GM23248 (cell line): ENCODE measurements at regions not wholly inside any gene's neighbourhood (a gene's known extent, or its start where the extent isn't known, plus 50 kb on each side); places are given as distances from the start of the nearest gene placed in this dataset.

Experiments used
- DNase-seq: peaks from one replicate; pipeline ENCODE4 v3.0.0-alpha.2; 2015
- H2AFZ ChIP-seq: fragments of 200-600 bp; sonication (generic); 2 replicates; pipeline ENCODE4 v1.6.1; 2016; ENCODE audit warnings: antibody characterized with exemption
- H3F3A ChIP-seq: fragments of 200-600 bp; sonication (generic); 2 replicates; pipeline ENCODE4 v1.6.1; 2016; ENCODE audit warnings: mild to moderate bottlenecking, antibody characterized with exemption, mixed run types; ENCODE audit not compliant: insufficient read depth
- H3K27ac ChIP-seq: fragments of 200-600 bp; sonication (generic); 2 replicates; pipeline ENCODE4 v1.5.1; 2016; ENCODE audit warnings: mild to moderate bottlenecking
- H3K27me3 ChIP-seq: fragments of 200-600 bp; sonication (generic); replicated peaks from 2 replicates; pipeline ENCODE4 v1.6.1; 2016; ENCODE audit warnings: mild to moderate bottlenecking; ENCODE audit not compliant: insufficient read depth
- H3K36me3 ChIP-seq: fragments of 200-600 bp; sonication (generic); 2 replicates; pipeline ENCODE4 v1.6.1; 2016; ENCODE audit warnings: low read depth, mild to moderate bottlenecking
- H3K4me1 ChIP-seq: fragments of 200-600 bp; sonication (generic); 2 replicates; pipeline ENCODE4 v1.6.1; 2016; ENCODE audit warnings: mild to moderate bottlenecking; ENCODE audit not compliant: insufficient read depth
- H3K4me2 ChIP-seq: fragments of 200-600 bp; sonication (generic); one replicate; pipeline ENCODE4 v1.6.1; 2016; ENCODE audit warnings: mild to moderate bottlenecking; ENCODE audit not compliant: unreplicated experiment
- H3K4me3 ChIP-seq: fragments of 200-600 bp; sonication (generic); 2 replicates; pipeline ENCODE4 v1.5.1; 2016; ENCODE audit warnings: mild to moderate bottlenecking
- H3K79me2 ChIP-seq: fragments of 200-600 bp; sonication (generic); 2 replicates; pipeline ENCODE4 v1.6.1; 2016; ENCODE audit warnings: mild to moderate bottlenecking; ENCODE audit not compliant: insufficient read depth
- H3K9ac ChIP-seq: fragments of 200-600 bp; sonication (generic); 2 replicates; pipeline ENCODE4 v1.6.1; 2016; ENCODE audit warnings: mild to moderate bottlenecking
- H3K9me2 ChIP-seq: fragments of 200-600 bp; sonication (generic); 2 replicates; pipeline ENCODE4 v1.6.1; 2016; ENCODE audit warnings: mixed run types, mild to moderate bottlenecking, moderate library complexity; ENCODE audit not compliant: insufficient read depth
- H3K9me3 ChIP-seq: fragments of 200-600 bp; sonication (generic); one replicate; pipeline ENCODE4 v1.6.1; 2017; ENCODE audit warnings: low read depth
- H4K20me1 ChIP-seq: fragments of 200-600 bp; sonication (generic); 2 replicates; pipeline ENCODE4 v1.6.0; 2016; ENCODE audit not compliant: insufficient read depth
- EZH2 ChIP-seq: fragments of 200-600 bp; sonication (generic); IDR thresholded peaks from 2 replicates; pipeline ENCODE4 v1.6.1; 2018; ENCODE audit warnings: antibody characterized with exemption, mild to moderate bottlenecking; ENCODE audit not compliant: insufficient read depth, poor library complexity, severe bottlenecking
- EZH2phosphoT487 ChIP-seq: fragments of 200-600 bp; sonication (generic); IDR thresholded peaks from 2 replicates; pipeline ENCODE4 v1.6.1; 2018; ENCODE audit warnings: antibody characterized with exemption, moderate library complexity, mild to moderate bottlenecking, low read depth; ENCODE audit not compliant: insufficient read depth
- WGBS, 2 experiments: methylation state at CpG; one replicate each; pipeline ENCODE4 v1.1.6; 2015 to 2017; ENCODE audit warnings: low lambda C conversion rate in 2 of 2, low coverage in 1 of 2; ENCODE audit errors: missing lambda C conversion rate in 2 of 2; 5-methylcytosine and 5-hydroxymethylcytosine counted together
- in situ Hi-C: fragments of 300-500 bp; cut with MboI; formaldehyde crosslinking; loops from 2 replicates; pipeline ENCODE4 v1.15.0; 2020

DNA sequence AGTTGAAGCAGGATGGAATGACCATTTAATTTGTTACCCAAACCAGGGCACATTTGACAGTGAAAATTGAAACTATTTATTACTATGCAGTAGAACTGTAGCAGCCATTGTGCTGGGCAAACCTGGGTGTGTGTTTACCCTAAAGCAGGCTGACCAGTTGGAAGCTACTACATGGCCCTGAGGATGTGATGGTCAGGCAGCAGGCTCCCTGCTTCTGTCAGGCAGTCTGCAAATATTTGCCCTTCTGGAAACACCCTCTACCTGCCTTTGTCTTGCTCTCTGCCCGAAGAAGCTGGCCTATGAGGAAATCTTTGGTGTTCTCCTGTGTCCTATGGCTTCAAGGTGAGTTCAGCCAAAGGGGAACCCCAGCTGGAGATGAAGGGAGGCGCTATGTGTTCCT lies 600.1 kb upstream of the KIRREL3 start:
- Histone ChIP-seq H3K79me2 (no peaks in the 10 kb centered on the region), H3K9me3 (no peaks in the 10 kb centered on the region), H4K20me1 (no peaks in the 10 kb centered on the region), H3K4me2 (no peak overlapping the region), H3K4me1 (no peaks in the 10 kb centered on the region), H3K27ac (no peak overlapping the region), H3K27me3 (peaks cover 3% of the 10 kb centered on the region; the same call in 1 of the 2 replicates), H3K4me3 (no peak overlapping the region), H3K36me3 (no peaks in the 10 kb centered on the region), H3K9ac (no peak overlapping the region), H2AFZ (no peak overlapping the region), H3K9me2 (no peaks in the 10 kb centered on the region), H3F3A (no peaks in the 10 kb centered on the region)
- no peak for TF ChIP-seq EZH2phosphoT487
- no peak for TF ChIP-seq EZH2
- in situ Hi-C loops = no loop called here
- 15% methylated on average over 2 of the region's 2 CpGs for WGBS, 2 experiments
- no peak for DNase-seq

DNA sequence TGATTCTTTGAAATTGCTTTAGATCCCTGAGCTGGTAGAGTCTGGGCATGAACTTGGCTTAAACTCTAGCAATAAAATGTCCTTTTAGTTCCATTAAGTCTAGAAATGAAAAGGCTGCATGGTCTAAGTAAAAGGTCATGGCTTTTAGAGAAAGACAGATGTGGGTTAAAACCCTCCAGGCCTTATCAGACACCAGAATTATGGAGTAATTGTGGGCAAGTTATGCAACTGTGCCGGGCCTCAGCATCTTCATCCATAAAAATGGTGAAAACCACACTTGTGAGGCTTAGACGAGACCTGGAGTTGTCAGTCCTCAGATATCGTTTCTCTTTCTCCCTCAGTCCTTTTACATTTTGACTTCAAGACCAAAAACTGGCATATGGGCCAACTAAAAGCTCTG lies 597.9 kb upstream of the KIRREL3 start:
- H3K9me3 ChIP-seq = no peaks in the 10 kb centered on the region
- H3K79me2 ChIP-seq = no peaks in the 10 kb centered on the region
- 18 to 22% methylated on average over 3 of the region's 3 CpGs for WGBS, 2 experiments
- no peaks in the 10 kb centered on the region for H3K4me1 ChIP-seq
- H3K27me3 ChIP-seq = peaks cover 3% of the 10 kb centered on the region; the same call in 1 of the 2 replicates
- in situ Hi-C loops = no loop called here
- no peaks in the 10 kb centered on the region for H4K20me1 ChIP-seq
- no peak overlapping the region for H3K9ac ChIP-seq
- H2AFZ ChIP-seq = no peak overlapping the region
- H3K36me3 ChIP-seq = no peaks in the 10 kb centered on the region
- DNase-seq = no peak
- TF ChIP-seq EZH2phosphoT487 (no peak), EZH2 (no peak)
- no peak overlapping the region for H3K4me3 ChIP-seq
- H3K9me2 ChIP-seq = no peaks in the 10 kb centered on the region
- no peaks in the 10 kb centered on the region for H3F3A ChIP-seq
- no peak overlapping the region for H3K27ac ChIP-seq
- no peak overlapping the region for H3K4me2 ChIP-seq

DNA sequence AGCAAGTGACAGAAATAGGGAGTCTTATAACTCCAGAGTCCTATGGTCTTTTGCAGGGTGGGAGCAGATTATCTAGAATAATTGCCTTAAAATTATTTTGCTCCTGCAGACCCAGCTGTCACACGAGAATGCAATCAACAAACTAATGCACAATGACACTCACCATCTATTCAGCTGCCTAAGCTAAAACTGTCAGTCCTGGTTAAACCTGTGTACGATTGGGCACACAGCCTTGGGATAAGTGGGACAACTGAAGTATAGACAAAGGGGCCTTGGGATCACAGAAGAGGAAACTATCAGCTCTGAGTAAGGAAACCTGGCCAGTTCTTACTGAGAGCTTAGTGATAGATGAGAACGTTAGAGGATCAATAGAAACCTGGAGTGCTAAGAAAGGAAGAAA lies 595.9 kb upstream of the KIRREL3 start:
- Histone ChIP-seq H3K79me2 (no peaks in the 10 kb centered on the region), H3K27me3 (peaks cover 6% of the 10 kb centered on the region; the same call in 1 of the 2 replicates), H3K9me3 (no peaks in the 10 kb centered on the region), H3K4me2 (no peak overlapping the region), H3K27ac (no peak overlapping the region), H3K9ac (no peak overlapping the region), H3K4me1 (no peaks in the 10 kb centered on the region), H2AFZ (no peak overlapping the region), H3K4me3 (no peak overlapping the region), H3K9me2 (no peaks in the 10 kb centered on the region), H3F3A (no peaks in the 10 kb centered on the region), H3K36me3 (no peaks in the 10 kb centered on the region), H4K20me1 (no peaks in the 10 kb centered on the region)
- in situ Hi-C loops = no loop called here
- WGBS, 2 experiments = 3 to 11% methylated on average over 3 of the region's 3 CpGs
- DNase-seq = no peak
- TF ChIP-seq EZH2phosphoT487 (no peak), EZH2 (no peak)

DNA sequence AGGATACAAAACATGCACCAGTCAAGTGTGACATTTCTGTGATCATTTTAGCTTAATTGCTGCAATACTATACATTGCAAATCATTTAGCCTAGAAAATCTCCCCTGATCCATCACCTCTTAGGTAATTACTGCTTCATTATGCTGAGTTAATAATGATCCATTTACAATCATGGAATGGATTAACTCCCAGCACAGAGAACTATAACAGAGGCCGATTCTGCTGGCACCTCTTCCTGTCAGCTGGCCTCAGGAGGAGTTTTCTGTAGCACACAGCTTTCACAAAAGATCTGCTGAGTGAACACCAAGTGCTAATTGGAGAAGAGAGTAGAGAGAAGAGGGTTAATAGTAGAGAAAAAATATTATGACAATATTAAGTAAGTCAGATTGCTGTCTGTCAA lies 591.8 kb upstream of the KIRREL3 start:
- TF ChIP-seq EZH2 = no peak
- no peak for TF ChIP-seq EZH2phosphoT487
- H4K20me1 ChIP-seq = no peaks in the 10 kb centered on the region
- in situ Hi-C loops = no loop called here
- H3K4me2 ChIP-seq = no peak overlapping the region
- H3K27me3 ChIP-seq = peaks cover 6% of the 10 kb centered on the region; the same call in 1 of the 2 replicates
- H2AFZ ChIP-seq = no peak overlapping the region
- no peak overlapping the region for H3K9ac ChIP-seq
- no peaks in the 10 kb centered on the region for H3K9me2 ChIP-seq
- no peaks in the 10 kb centered on the region for H3K4me1 ChIP-seq
- WGBS, 2 experiments = 0 to 4% methylated on average over 1 of the region's 1 CpG
- H3K79me2 ChIP-seq = no peaks in the 10 kb centered on the region
- H3K27ac ChIP-seq = no peak overlapping the region
- no peaks in the 10 kb centered on the region for H3K36me3 ChIP-seq
- H3K9me3 ChIP-seq = no peaks in the 10 kb centered on the region
- DNase-seq = no peak
- H3F3A ChIP-seq = no peaks in the 10 kb centered on the region
- H3K4me3 ChIP-seq = no peak overlapping the region

DNA sequence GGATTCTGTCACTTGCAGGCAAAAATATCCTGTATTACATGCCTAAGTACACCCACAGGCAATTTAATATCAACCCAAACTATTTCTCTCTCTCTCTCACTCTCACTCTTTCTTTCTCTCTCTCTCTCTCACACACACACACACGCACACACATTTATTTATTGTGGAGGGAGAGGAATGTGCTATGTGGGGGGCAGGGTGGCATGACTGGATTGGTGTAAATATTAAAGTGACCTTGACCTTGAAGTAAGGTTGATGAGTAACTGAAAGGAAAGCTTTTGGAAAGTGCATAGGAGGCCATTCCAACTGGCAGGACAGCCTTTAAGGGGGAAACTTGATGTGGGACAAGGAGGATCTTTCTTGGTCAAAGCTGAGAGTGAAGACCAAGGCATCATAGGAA lies 589.7 kb upstream of the KIRREL3 start:
- Histone ChIP-seq H2AFZ (no peak overlapping the region), H3K4me1 (no peaks in the 10 kb centered on the region), H3K79me2 (no peaks in the 10 kb centered on the region), H3K36me3 (no peaks in the 10 kb centered on the region), H3K27ac (no peak overlapping the region), H3K27me3 (peaks cover 6% of the 10 kb centered on the region; the same call in 1 of the 2 replicates), H3F3A (no peaks in the 10 kb centered on the region), H4K20me1 (no peaks in the 10 kb centered on the region), H3K4me3 (no peak overlapping the region), H3K9ac (no peak overlapping the region), H3K9me2 (no peaks in the 10 kb centered on the region), H3K9me3 (no peaks in the 10 kb centered on the region), H3K4me2 (no peak overlapping the region)
- WGBS, 2 experiments = 7 to 32% methylated on average over 1 of the region's 1 CpG
- no peak for DNase-seq
- in situ Hi-C loops = no loop called here
- TF ChIP-seq EZH2 (no peak), EZH2phosphoT487 (no peak)
